ENCODE measurements at regions not wholly inside any gene's neighbourhood (a gene's known extent, or its start where the extent isn't known, plus 50 kb on each side); places are given as distances from the start of the nearest gene placed in this dataset.

- no peak for DNase-seq
These were observed 309.5 kb downstream of the CTTN start for GRCh38 chr11:70707821-70708220.

GRCh38 chr11:70709596-70709995 lies 311.3 kb downstream of the CTTN start:
- DNase-seq: no peak

- DNase-seq: no peak
These were observed 311.9 kb downstream of the CTTN start for GRCh38 chr11:70710192-70710591.

GRCh38 chr11:70710601-70711000 lies 312.3 kb downstream of the CTTN start:
- no peak for DNase-seq

GRCh38 chr11:70711095-70711910 lies 313.0 kb downstream of the CTTN start:
- DNase-seq: no peak

- no peak for DNase-seq
These were observed 313.5 kb downstream of the CTTN start for GRCh38 chr11:70711911-70712185.

DNA sequence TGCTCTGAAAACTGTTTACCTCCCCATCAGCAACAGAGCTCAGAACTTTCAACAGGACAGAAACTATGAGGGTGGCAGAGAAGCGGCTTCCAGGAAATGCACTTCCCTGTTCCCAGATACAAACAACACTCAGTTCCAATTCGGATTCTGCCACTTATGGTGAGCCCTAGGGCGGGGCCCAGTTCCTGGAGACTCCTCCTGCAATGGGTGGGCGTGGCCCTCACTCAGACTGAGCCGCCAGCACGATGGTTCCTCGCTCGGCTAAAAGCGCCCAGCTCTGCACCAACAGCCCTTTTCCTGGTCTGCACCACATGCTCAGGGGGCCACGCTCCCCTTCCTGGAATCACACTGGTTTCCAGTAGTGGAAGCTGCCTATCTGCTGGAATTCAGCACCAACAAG lies 314.1 kb downstream of the CTTN start:
- no peak for DNase-seq

DNA sequence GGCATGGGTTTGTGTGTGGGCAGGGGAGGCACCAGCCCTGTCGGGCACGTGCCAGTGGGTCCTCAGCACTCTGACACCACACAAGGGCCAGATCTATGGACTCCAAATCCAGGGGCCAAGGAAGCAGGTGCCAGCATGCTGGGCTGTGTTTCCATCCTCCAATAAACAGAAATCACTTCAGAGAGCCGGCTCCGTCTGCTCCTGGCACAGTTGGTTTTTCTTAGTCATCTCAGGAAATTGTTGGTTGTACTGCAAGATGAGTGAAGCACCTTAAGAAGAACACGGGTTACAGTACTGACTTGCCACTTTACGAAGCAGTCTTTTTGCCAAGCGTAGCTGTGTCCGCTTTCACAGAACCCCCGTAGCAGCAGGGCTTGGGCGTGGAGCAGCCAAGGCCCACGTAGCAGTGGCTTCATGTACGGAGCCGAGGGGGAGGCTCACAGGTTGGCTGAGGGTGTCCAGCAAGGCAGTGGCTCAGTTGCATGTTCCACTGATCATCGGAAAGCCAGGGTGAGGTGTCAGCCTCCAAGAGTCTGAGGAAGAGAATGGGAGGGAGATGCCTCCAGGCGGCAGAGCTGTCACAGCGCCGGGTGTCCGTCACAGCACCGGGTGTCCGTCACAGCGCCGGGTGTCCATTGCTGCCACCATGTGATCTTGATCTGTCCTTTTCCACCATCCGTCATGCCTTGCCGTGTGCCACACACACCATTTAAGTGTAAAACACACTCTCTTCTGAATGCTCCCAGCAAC lies 314.9 kb downstream of the CTTN start:
- no peak for DNase-seq

- DNase-seq: no peak
These were observed 315.8 kb downstream of the CTTN start for GRCh38 chr11:70713988-70714665.

DNA sequence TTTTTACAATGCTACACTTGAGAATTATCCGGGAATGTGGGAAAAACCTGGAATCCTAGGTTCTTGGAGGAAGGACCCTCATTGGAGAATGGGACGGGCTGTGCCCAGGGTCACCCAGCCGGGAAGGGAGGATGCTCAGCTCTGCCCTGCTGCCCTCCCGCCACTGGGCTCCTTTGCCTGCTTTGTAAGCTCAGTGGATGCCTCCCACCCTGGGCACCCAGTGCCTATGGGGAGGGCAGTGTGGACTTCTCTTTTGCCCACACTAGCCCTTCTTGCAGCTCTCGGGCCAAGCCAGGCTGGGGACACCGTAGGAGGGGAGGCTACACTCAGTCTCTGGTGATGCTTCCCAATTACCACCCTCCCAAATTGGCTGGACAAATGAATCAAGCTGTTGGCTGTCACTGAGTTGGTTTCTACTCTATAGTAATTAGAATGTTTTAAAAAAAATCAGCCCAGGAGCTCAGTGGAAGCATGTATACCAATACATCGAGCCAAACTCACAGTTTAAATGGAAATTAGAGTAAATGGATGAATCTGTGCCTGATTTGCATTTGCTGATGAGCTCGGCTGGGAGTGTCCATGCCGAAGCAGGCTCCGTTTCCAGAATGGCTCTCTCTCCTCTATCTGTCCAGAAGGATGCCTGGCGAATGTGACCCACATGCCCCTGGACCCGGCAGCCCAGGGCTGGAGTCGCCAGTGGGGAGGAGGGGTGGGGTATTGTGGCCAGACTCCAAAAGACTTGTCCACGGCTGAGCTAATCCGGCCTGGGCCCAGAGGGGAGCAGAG lies 317.0 kb downstream of the CTTN start:
- no peak for DNase-seq

DNA sequence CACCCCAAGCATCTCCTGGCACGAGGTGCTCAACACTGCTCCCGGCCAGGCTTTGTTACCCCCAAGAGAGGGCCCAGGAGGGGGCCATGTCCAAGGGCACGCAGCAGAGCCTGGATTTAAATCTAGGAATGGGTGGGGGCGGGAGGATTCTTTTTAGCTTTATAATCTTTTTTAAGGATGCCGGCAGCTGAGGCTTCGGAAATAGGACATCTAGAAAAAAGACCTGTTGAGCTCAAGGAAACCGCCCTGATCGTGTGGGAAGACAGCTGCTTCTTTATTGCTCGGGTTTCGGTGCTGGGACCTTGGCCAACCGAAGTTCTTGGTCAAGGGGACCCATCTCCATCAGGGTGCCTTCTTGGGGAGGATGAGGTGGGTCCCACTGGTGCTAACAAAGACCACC lies 317.9 kb downstream of the CTTN start:
- DNase-seq: no peak

DNA sequence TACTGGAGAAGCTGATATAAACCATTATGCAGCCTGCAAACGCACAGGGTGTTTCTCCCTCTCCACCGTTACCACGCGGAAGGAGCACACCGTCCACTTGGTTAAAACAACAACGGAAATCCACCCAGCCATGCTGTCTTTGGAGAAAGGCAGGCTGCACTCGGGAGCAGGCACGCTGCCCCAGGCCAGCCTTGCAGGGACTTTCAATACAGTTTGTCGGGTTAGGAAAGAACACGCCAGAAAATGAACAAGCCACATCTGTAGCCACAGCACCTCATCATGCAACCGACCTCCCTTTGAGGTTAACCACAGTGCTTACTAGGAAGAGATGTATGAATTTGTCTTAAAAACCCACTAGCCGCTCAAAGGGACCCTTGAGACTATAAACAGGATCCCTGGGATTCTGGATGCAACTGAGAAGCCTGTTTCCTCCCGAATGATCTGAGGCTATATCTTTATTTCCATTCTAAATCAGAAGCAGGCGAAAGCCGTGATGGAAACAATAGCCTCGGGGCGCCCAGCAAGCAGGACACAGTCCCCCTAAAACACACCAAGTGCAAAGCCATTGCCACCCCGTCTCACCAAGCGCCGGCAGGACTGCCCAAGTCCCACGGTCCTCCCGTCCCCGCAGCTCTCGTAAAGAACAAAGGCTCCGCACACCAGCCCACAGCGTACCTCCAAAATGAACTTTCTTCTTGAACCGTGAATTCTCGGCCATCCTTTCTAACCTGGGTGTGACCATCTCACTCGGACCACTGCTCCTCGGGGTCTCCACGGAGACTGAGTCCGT lies 318.9 kb downstream of the CTTN start:
- DNase-seq: no peak

GRCh38 chr11:70717936-70718595 lies 319.7 kb downstream of the CTTN start:
- DNase-seq: no peak

DNA sequence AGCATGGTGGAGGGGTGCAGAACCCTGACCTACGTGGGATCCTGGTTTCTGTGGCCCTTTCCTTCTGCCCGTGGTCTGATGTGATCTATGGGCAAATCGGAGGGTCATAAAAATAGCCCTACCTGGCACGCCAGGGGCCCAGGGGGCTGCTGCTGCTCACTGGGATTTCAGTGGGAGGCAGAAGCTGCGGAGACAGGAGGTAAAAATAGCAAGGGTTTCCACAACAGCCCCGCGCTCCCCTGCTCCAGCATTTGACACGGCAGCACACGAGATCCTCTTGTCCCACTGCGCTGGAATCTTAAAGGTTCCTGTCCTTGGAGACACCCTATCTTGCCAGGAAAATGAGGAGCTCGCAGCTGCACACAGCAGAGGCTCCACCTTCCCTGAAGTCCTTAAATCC lies 321.2 kb downstream of the CTTN start:
- no peak for DNase-seq

DNA sequence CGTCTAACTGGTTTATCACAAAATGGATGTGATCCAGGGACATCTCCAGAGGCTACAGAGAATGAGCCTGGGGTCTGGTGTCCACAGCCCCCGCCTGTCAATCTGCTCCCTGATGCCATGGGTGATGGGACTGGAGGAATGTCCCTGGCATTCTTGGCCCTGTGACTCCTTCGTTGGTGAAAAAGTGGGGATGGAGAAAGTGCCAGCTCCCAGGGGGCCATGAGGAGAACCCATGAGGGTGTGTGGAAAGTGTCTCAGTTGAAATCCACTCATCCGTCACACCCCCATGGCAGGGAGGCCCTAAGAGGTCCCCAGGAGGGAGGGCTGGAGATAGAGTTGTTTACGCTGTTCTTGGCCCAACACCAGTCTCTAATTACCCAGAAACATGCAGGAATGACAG lies 322.0 kb downstream of the CTTN start:
- no peak for DNase-seq

GRCh38 chr11:70721006-70721405 lies 322.7 kb downstream of the CTTN start:
- no peak for DNase-seq

GRCh38 chr11:70725278-70725677 lies 326.9 kb downstream of the CTTN start:
- no peak for DNase-seq

- no peak for DNase-seq
These were observed 327.4 kb downstream of the CTTN start for GRCh38 chr11:70725739-70726138.

- no peak for DNase-seq
These were observed 328.7 kb downstream of the CTTN start for GRCh38 chr11:70727021-70727420.

DNA sequence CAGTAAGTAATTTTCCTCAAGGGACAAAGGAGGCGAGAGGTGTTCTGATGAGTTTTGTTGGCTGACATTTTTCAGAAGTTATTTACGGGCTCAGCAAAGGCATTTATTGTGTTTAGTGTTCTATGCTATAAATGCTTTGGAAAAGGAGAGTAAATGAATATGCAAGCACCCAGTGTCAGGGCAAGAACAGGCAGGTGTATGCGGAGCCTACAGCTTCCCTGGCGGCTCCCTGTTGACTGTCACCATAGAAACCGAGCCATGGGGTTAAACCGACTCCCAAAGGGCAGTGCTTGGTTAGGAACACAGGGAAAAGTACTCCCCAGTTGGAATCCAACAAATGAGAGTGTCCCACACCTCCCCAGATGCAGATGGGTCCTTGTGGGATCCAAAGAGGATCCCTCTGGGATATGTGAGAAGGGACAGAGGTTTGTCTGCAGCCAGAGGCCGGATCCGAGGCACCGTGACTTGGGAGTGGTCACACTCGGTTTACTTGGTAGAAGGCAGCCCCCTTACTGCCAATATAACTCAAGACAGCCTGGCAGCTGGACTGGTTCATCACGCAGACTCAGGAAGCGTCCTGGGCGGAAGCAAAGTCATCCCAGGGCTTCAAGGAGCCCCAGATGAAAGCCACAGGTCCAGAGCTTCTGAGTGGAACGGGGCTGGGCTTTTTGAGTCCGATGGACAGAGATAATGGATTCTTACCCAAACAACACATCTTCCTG lies 329.7 kb downstream of the CTTN start:
- DNase-seq: no peak

- DNase-seq: no peak
These were observed 331.6 kb downstream of the CTTN start for GRCh38 chr11:70729949-70730348.
